Suppressor macrophage treated with lipopolysaccharide for 1 hour (primary cell): ENCODE measurements at regions not wholly inside any gene's neighbourhood (a gene's known extent, or its start where the extent isn't known, plus 50 kb on each side); places are given as distances from the start of the nearest gene placed in this dataset.
"Not testable (repeated sequence)": the region's sequence is repeated elsewhere in the genome, so short reads cannot be mapped to it uniquely, and the experiment has no call there.

Experiments
- DNase-seq, 3 donors: peaks; one replicate each; pipeline ENCODE4 v3.0.0-alpha.2; 2020 to 2022

DNA sequence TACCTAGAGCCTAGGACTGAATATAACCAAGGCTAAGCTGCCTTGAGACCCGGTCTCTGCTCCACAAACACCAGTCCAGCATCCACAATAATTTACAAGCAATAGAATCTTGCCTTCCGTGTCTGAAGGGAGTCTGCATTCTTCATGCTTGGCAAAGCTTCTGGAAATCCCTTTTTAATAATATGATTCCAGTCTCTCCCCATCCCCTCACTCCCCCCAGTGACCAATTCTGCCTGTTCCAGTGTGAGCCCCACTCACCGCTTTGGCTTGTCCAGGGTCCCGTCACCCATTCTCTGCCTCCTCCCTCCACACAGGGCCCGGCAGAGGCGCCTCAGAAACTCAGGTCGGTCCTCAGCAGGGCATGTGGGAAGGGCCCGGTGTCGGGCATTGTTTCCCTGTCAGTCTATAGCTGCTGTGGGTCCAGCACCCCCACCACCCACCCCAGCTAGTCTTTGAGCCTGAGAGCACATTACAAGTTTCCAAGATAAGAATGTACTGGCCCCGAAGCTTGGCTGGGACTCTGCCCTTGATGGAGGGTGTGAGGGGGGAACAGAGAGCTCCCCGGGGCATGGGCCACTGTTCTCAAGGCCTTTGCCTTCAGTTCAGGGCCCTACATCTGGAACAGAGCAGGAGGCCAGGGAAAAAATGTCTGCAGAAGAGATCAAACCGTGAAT lies 129.7 kb upstream of the MYCN start:
- no peak for DNase-seq

GRCh38 chr2:15811367-15811766 lies 129.0 kb upstream of the MYCN start:
- DNase-seq: no peak

DNA sequence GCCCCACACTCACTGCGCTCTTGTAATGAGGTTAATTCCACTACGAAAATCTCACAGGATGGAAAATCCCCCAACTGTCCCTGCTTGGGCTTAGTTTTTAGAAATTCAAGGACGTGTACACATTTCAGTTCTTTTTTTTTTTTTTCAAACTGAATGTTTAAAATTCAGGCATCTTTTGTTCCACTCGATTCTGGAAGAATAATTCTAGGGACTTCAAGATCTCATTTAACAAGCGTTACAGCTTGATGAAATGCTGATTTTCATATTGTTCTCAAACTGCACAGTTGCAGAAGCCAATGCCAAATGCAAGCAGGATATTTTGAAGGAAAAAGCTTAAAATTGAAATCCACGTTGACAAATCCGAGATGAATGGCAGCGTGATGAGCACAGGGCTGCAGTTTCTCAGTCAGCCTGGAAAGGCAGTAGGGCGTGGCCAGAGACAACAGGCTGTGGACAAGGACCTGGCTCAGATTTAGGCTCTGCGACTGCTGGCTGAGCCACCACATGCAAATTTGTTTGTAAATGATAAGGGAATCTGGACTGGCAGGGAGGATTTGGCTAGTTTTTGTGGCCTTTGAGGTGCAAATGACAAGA lies 128.1 kb upstream of the MYCN start:
- DNase-seq: no peak

GRCh38 chr2:15813481-15814266 lies 126.7 kb upstream of the MYCN start:
- no peak for DNase-seq

- no peak for DNase-seq
Observed at GRCh38 chr2:15814403-15814802, 125.9 kb upstream of the MYCN start.

DNA sequence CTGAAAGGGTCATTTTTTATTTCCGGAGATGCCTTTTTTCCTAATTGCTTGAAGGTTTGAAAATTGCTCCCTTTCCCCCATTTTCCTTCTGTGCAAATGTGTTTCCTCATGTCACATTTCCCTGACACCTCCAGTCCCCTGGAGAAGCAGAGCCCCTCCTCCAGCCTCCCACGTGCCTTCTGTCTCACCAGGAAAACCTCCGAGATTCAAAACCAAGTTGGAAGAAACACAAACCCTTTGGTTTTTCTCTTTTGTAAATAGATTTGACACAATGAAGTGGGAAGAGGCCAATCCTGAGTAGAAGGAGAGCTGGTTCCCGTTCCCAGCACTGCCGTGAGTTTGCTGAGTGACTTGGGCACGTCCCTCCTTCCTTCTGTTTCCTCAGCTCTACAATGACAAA lies 125.4 kb upstream of the MYCN start:
- no peak for DNase-seq

GRCh38 chr2:15816226-15816625 lies 124.1 kb upstream of the MYCN start:
- no peak for DNase-seq

DNA sequence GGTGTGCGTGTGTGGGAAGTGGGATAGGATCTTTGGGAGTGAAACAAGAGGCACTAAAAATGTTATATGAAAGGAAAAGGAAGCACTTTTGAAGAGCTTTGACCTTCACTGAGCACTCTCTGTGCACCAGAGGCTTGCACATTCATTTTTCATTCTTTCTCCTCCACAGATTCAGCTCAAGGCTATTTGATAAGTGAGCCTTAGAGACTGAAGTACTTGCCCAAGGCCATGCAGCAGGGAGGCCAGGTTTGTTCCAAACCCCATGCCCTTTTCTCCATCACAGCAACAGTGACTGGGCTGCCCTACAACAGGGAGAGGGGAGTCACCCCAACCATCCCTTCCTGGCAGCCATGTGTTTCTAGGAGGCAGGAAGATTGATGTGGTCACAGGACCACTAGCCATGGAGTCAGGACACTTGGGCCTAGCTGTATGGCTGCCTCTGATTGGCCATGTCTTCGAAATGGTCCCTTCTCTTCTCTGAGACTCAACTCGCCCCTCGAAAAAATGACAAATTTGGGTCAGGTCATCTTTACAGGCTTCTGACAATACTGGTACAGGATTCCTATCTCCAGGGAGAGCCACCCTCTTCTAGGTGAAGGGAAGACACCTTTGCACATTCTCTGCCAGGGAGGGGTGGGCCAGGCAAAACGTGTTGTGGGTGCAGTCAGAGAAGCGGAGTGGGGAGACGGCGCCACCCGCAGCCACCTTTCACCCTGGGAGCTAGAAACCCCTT lies 123.5 kb upstream of the MYCN start:
- no peak for DNase-seq

DNA sequence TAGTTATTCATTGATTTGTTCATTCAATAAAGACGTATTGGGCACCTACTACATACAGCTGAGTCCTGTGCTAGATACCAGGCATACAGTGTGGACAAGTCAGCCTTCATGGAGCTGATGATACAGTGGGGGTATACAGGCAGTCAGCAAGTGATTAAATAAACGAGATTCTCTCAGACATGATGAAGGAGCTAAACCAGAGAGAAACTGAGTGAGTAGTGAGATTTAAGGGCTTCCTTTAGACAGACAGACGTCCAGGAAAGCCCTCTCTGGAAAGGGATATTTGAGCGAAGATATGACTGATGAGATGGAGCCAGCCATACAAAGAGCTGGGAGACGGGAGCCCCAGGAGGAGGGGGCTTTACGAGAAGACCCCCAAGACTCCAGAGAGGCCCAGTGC lies 122.6 kb upstream of the MYCN start:
- DNase-seq: no peak

DNA sequence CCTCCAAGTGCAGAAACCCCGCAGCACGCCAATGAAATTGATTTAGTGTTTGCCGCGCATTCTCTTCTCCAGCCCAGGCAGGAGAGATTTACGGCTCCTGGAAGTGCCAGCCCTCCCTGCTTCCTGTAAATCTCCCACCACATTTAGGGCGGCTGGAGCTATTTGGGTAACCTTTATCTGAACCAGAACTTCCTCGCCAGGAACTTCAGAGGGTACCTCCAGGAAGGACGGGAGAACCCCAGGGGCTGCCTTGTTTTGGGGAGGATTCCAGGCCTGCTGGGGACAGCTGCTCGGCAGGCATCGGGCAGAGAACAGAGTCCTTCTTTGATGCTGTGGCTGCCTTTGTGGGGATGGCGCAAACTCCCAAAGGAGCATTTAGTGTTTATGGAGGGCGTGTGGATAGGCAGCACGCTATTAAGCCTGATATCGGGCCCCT lies 122.0 kb upstream of the MYCN start:
- no peak for DNase-seq

DNA sequence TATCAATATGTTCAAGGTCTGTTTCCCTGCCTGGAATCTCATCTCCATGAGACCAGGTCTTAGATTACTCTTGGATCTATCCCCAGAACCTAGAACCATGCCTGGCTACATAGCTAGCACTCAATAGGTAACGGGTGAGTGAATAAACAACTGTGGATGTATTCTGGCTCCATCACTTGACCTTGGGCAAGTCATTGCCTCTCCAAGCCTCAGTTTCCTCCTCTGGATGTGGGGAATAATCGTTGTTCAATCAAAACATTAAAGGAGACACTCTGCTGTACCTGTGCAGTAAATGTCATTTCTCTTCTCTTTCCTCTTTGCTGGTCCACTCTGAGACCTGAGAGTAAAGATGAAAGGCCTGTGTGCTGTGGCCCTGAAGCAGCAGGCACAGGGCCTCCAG lies 121.5 kb upstream of the MYCN start:
- DNase-seq: no peak

GRCh38 chr2:15819562-15820256 lies 120.6 kb upstream of the MYCN start:
- DNase-seq: no peak

DNA sequence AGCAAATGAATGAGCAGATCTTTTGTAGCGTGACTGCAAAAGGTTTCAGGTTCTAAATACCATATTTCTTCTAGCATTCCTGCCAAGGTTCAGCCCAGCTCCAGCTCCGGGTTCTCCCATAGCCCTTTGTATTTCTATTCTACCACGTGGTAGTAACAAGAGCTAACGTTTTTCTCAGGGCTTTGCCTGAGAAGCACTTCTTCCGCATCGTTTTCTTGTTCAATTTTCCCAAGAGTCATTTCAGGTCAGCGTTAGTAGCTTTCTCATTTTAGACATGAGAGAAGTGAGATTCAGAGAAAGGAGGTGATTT lies 120.1 kb upstream of the MYCN start:
- no peak for DNase-seq

DNA sequence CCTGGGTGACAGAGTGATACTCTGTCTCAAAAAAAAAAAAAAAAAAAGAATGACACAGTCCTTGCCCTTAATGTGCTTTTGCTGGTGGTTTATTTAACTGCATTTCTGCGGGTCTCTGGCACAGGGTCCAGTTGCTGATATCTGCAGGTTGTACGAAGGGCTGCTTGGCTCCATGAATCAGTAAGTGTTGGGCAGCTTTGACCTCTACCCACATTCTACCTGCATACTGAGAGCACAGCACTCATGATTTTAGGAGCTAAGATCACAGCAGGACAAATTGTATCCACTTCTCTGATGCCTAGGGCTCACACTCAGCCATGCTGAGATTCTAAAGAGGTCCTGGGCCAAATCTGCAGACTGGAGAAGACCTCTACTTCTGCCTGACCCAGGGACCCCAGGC lies 119.4 kb upstream of the MYCN start:
- no peak for DNase-seq

DNA sequence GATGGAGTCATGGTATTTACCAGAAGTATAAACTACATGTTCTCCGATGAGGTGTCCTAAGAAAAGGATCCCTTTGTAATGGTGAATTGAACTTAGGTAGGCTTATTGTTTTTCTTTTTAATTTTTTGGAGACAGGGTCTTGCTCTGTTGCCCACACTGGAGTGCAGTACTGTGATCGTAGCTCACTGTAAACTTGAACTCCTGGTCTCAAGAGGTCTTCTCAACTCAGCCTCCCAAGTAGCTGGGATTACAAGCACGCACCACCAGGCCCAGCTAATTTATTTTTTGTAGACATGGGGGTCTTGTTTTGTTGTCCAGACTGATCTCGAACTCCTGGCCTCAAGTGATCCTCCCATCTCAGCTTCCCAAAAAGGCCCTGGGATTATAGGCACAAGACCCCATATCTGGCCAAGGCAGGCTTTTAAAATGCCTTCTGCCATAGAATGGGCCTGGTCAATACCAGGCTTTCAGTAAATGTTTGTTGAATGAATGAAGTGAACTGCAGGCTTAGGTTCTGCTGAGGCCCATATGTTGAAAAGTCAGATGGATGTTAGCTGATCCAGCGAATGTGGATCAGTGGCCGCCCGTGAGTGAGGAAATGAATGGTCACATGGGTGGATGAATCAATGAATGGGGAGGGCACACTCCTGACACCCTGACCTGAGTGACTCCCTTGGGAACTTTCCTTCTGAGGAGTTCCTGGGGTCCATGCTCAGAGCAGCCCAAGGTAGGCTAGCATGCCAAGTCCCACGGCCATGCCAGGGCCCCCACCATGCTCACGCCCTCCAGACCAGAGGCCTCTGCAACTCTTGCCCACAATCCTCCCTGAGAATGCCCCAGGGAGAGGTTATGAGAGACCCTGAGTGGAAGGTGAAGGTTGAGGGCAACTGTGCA lies 118.0 kb upstream of the MYCN start:
- no peak for DNase-seq

DNA sequence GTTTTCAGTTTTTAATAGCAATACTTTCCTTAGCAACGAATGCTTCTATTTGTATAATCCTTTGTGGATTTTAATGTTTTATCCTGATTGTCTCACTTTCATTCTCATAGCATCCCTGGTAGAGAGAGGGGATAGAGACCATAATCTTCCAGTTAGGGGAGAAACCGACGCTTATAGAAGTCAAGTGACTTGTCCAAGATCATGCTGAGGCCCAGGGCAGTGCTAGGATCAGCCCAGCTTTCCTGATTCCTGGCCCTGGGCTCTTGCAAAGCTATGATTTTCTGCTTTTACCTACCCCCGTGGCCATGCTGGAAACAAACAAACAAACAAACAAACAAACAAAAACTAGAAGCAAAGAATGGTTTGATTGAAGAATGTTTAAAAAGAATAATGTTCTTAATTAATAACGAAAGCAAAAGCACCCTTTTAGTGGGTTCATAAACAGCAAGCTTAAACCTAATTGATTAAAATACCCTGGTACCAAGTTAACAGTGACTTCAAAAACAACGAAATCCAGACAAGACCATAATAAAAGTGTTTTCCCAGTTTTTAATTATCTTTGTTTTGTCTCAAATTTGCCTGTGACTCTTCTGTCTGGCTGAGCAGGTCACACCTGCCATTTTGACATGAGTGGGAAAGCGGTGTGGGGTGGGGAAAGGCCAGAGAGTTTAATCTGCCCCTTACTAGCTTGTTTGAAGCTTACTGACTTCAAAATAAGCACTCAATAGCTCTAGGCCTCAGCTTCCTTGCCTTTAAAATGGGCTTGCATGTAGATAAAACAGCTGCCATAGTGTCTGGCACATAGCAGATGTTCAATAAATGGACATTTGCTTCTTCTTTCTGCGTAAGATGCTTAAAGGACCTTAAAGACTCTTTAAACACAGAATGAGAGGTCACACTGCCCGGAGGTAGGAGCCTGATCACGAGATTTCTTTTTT lies 116.6 kb upstream of the MYCN start:
- DNase-seq: no peak

DNA sequence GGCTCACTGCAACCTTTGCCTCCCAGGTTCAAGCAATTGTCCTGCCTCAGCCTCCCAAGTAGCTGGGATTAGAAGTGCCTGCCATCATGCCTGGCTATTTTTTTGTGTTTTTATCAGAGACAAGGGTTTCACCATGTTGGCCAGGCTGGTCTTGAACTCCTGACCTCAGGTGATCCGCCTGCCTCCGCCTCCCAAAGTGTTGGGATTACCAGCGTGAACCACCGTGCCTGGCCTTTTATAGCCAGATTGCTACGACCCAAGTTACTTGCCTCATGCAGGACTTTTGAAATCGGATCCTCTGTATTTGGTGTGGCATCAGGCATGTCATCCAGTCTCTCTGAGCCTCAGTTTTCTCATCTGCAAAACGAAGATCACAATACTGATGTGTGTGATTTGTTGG lies 115.9 kb upstream of the MYCN start:
- DNase-seq: not testable (repeated sequence)

DNA sequence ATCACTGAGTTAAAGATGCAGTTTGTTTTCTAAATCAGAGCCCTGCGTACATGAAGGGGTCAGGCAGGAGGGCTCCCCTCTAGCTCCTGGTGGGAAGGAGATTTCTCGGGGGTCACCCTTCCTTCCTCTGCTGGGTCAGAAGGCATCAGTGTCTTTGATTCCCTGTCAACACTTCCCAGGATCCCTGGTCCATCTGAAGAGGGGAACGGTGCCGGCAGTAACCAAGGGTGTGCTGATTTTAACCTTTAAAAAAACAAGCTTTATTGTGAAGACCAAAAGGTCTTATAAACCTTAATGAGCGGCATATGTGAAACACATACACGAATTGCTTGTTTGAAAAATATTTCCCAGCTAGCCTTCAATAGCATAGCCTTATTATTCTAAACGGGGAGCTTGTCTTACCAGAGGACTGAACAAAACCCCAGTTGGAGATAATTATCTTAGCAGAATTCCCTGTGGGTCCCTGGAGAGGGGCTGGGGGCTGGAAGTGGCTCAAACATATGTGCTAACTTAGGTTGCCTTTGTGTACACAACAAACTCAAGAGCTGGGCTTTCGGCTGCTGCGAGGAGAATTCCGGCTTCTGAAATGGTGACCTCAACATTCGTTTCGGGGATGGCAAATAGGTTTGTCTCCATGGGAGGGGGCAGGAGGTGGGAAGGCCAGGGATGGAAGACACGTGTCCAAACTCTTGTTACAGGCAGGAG lies 114.9 kb upstream of the MYCN start:
- no peak for DNase-seq

DNA sequence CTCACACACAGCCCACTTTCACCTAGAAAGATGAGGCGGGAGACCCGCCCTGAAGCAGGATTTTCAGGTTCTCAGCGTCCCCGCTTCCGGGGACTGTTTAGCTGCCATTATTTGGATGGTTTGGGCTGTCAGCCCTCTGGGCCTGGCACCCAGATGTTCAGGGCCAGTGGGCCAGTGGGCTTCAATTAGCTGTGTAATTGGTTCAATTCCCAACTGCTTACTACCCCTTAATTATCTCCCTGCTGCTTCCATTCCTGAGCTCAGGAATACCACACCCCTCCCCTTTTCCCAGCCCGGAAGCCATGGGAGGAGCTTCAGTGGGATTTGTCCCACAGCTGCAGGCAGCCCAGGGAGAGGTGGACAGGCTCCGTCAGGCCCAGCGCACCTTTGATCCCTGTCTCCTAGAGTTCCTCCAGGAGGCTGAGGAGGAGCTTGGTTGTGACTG lies 114.1 kb upstream of the MYCN start:
- no peak for DNase-seq

- DNase-seq: no peak
Observed at GRCh38 chr2:15827001-15827400, 113.3 kb upstream of the MYCN start.
